SK-N-SH treated with all-trans-retinoic acid at 6 μM for 48 hours (cell line): ENCODE measurements at regions not wholly inside any gene's neighbourhood (a gene's known extent, or its start where the extent isn't known, plus 50 kb on each side); places are given as distances from the start of the nearest gene placed in this dataset.

Source experiments
- ATAC-seq: fragments of 200-7000 bp; cut with Tn5 transposase; 3 replicates; pipeline ENCODE4 v1.9.1; 2020; ENCODE audit warnings: mild to moderate bottlenecking, moderate library complexity
- ARNTL ChIP-seq: fragments of 450-650 bp; formaldehyde crosslinking; IDR thresholded peaks from 2 replicates; pipeline ENCODE4 v1.5.0; 2020; ENCODE audit warnings: low read depth, mild to moderate bottlenecking, moderate library complexity, borderline replicate concordance
- BACH2 ChIP-seq: fragments of 250-450 bp; sonication (Bioruptor Pico); IDR thresholded peaks from 2 replicates; pipeline ENCODE4 v1.9.0; 2021; ENCODE audit warnings: mild to moderate bottlenecking, borderline replicate concordance
- CSDC2 ChIP-seq: fragments of 250-450 bp; sonication (Bioruptor Pico); IDR thresholded peaks from 2 replicates; pipeline ENCODE4 v1.5.0; 2020; ENCODE audit warnings: mild to moderate bottlenecking, moderate library complexity
- ESRRG ChIP-seq: fragments of 250-450 bp; sonication (Bioruptor Pico); IDR thresholded peaks from 2 replicates; pipeline ENCODE4 v1.6.1; 2021; ENCODE audit warnings: mild to moderate bottlenecking
- GLIS3 ChIP-seq: fragments of 250-450 bp; sonication (Bioruptor Pico); IDR thresholded peaks from 2 replicates; pipeline ENCODE4 v1.5.0; 2020; ENCODE audit warnings: mild to moderate bottlenecking, moderate library complexity
- ISL1 ChIP-seq: fragments of 250-450 bp; sonication (Bioruptor Pico); IDR thresholded peaks from 2 replicates; pipeline ENCODE4 v2.1.2; 2022; ENCODE audit warnings: mild to moderate bottlenecking, moderate library complexity
- OSR1 ChIP-seq: fragments of 250-450 bp; sonication (Bioruptor Pico); IDR thresholded peaks from 2 replicates; pipeline ENCODE4 v1.8.0; 2022; ENCODE audit warnings: moderate library complexity, mild to moderate bottlenecking, inconsistent platforms
- PPARA ChIP-seq: fragments of 250-450 bp; sonication (Bioruptor Pico); IDR thresholded peaks from 2 replicates; pipeline ENCODE4 v1.5.0; 2020; ENCODE audit warnings: mild to moderate bottlenecking, borderline replicate concordance
- RARB ChIP-seq: fragments of 250-450 bp; sonication (Bioruptor Pico); IDR thresholded peaks from 2 replicates; pipeline ENCODE4 v1.8.0; 2021; ENCODE audit warnings: mild to moderate bottlenecking, moderate library complexity
- SNAI2 ChIP-seq: fragments of 250-450 bp; sonication (Bioruptor Pico); IDR thresholded peaks from 2 replicates; pipeline ENCODE4 v1.5.0; 2020; ENCODE audit warnings: mild to moderate bottlenecking, moderate library complexity
- TCF4 ChIP-seq: fragments of 250-450 bp; sonication (Bioruptor Pico); IDR thresholded peaks from 2 replicates; pipeline ENCODE4 v1.8.0; 2021; ENCODE audit warnings: mild to moderate bottlenecking, moderate library complexity, borderline replicate concordance
- TOX ChIP-seq: fragments of 250-450 bp; sonication (Bioruptor Pico); IDR thresholded peaks from 2 replicates; pipeline ENCODE4 v1.8.0; 2021; ENCODE audit warnings: mild to moderate bottlenecking, moderate library complexity, borderline replicate concordance
- ZC3H10 ChIP-seq: fragments of 250-450 bp; sonication (Bioruptor Pico); IDR thresholded peaks from 2 replicates; pipeline ENCODE4 v1.5.1; 2021; ENCODE audit warnings: mild to moderate bottlenecking, moderate library complexity
- ZFP3 ChIP-seq: fragments of 250-450 bp; sonication (Bioruptor Pico); IDR thresholded peaks from 2 replicates; pipeline ENCODE4 v1.5.0; 2020; ENCODE audit warnings: mild to moderate bottlenecking, moderate library complexity
- ZFP30 ChIP-seq: fragments of 450-650 bp; formaldehyde crosslinking; IDR thresholded peaks from 2 replicates; pipeline ENCODE4 v1.5.0; 2022; ENCODE audit warnings: mild to moderate bottlenecking, moderate library complexity
- ZNF565 ChIP-seq: fragments of 450-650 bp; formaldehyde crosslinking; conservative IDR thresholded peaks from 2 replicates; pipeline ENCODE4 v1.5.0; 2020; ENCODE audit warnings: low read depth, mild to moderate bottlenecking, moderate library complexity
- ZNF70 ChIP-seq: fragments of 450-650 bp; formaldehyde crosslinking; IDR thresholded peaks from 2 replicates; pipeline ENCODE4 v1.5.0; 2020; ENCODE audit warnings: mild to moderate bottlenecking, moderate library complexity
- ZNF8 ChIP-seq: fragments of 450-650 bp; formaldehyde crosslinking; IDR thresholded peaks from 2 replicates; pipeline ENCODE4 v1.5.0; 2020; ENCODE audit warnings: mild to moderate bottlenecking, moderate library complexity
- TF ChIP-seq, protein P1 (sequence below): fragments of 250-450 bp; sonication (Bioruptor Pico); IDR thresholded peaks from 2 replicates; pipeline ENCODE4 v1.5.1; 2020; ENCODE audit warnings: low read depth, mild to moderate bottlenecking, moderate library complexity
- TF ChIP-seq, protein P2 (sequence below): fragments of 250-450 bp; sonication (Bioruptor Pico); IDR thresholded peaks from 2 replicates; pipeline ENCODE4 v1.8.0; 2020; ENCODE audit warnings: mild to moderate bottlenecking, moderate library complexity, borderline replicate concordance
- TF ChIP-seq, protein P3 (sequence below): fragments of 250-450 bp; sonication (Bioruptor Pico); IDR thresholded peaks from 2 replicates; pipeline ENCODE4 v1.5.1; 2021; ENCODE audit warnings: mild to moderate bottlenecking, moderate library complexity
- TF ChIP-seq, protein P4 (sequence below): fragments of 250-450 bp; sonication (Bioruptor Pico); IDR thresholded peaks from 2 replicates; pipeline ENCODE4 v1.8.0; 2021; ENCODE audit warnings: low read depth, mild to moderate bottlenecking, moderate library complexity, borderline replicate concordance

DNA sequence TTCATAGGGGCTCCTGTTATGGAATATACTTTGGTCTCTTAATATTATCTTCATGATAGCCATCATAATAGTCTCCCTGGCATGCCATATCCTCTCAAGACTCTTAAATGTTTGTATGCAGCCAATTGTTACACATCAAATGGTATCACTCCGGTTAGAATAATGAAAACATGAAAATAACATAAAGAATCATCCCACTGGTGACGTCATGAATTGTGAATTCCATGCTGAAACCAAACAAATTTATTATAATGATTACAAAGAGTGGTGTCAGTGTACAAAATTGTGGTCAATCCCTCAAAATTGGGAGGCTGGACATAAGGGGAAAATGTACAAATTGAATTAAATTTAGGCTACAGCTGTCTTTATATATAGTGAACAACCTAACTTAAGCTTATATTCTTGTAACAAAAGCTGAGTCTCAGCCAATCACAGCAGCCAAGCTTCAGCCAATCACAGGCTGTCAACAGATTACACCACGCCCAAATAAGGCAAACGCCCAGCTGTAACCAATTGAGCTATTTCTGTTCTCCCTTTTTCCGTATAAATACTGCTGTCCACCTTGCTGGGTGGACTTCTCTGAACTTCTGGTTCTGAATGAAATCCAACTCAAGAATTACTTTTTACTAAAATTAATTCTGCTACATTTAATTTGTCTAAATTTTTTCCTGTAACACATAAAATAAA is 156.1 kb downstream of the CHD9NB start:
- TF ChIP-seq ZFP3 (no peak), BACH2 (CRISPR knock-in tag) (no peak), TOX (no peak), ZFP30 (CRISPR knock-in tag) (no peak)
- no peak for ATAC-seq

DNA sequence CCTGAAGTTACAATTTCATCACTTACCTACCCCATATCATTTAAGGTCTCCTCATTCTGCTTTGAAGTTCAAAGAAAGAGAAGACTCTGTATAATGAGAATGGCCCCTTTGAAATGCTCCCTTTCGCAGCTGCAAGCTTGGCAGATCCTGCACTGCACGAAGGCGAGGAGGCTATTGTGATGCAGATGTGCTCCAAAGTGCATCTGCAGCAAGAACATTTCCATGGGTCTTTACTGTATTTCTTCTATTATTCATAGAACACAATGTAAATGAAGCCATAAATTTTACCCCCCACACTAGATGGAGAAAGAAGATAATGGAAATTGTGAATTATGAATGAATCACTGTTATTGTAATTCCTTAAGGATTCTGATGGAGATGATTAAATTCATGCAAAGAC is 178.7 kb downstream of the CHD9NB start:
- ATAC-seq = no peak
- TF ChIP-seq ZNF70 (CRISPR knock-in tag) (no peak), BACH2 (CRISPR knock-in tag) (no peak), ZFP3 (no peak), TCF4 (CRISPR knock-in tag) (no peak), SNAI2 (no peak), PPARA (no peak), ISL1 (CRISPR knock-in tag) (no peak), ZC3H10 (no peak), ZNF565 (CRISPR knock-in tag) (no peak), ESRRG (CRISPR knock-in tag) (no peak), GLIS3 (CRISPR knock-in tag) (no peak), CSDC2 (CRISPR knock-in tag) (no peak), OSR1 (CRISPR knock-in tag) (no peak), ZNF8 (CRISPR knock-in tag) (no peak), ZFP30 (CRISPR knock-in tag) (no peak)
- TF ChIP-seq, protein P1, sequence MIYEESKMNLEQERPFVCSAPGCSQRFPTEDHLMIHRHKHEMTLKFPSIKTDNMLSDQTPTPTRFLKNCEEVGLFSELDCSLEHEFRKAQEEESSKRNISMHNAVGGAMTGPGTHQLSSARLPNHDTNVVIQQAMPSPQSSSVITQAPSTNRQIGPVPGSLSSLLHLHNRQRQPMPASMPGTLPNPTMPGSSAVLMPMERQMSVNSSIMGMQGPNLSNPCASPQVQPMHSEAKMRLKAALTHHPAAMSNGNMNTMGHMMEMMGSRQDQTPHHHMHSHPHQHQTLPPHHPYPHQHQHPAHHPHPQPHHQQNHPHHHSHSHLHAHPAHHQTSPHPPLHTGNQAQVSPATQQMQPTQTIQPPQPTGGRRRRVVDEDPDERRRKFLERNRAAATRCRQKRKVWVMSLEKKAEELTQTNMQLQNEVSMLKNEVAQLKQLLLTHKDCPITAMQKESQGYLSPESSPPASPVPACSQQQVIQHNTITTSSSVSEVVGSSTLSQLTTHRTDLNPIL = no peak

DNA sequence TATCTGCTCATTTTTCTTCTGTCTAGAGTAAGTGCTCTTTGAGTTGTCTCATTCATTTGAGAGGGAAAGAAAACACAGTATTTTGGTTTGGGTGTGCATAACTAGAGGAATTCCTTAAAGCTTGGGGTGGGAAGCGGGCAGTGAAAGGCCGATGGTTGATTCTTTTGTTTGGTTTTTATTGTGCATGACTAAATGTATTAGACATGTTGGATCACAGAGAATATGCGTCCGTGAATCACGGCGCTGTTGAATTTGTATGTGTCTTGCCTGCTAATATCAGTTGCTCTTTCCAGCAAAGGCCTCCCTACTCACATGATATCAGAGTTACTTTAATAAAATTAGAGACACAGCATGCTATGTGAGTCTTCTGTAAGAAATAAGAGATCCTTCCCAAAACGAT is 180.0 kb downstream of the CHD9NB start:
- no peak for ATAC-seq
- TF ChIP-seq OSR1 (CRISPR knock-in tag) (no peak), TOX (no peak), ESRRG (CRISPR knock-in tag) (no peak), GLIS3 (CRISPR knock-in tag) (no peak), ISL1 (CRISPR knock-in tag) (no peak), ZNF565 (CRISPR knock-in tag) (no peak), BACH2 (CRISPR knock-in tag) (no peak)
- TF ChIP-seq, protein P1 = no peak

DNA sequence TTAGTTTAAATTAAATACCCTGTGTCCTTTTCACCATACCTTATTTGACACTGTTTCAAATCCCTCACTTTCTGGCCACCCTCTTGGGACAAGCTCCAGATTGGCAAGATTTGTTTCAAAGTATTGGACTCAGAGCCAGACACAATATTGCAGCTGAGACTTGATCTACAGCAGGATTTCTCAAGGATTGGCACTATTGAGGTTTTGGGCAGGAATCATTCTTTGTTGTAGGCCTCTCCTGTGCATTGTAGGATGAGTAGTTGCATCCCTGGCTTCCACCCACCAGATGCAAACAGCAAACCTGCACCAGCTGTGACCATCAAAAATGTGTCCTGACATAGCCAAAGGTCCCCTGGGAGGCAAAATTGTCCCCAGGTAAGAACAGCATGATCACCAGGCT is 181.2 kb downstream of the CHD9NB start:
- no peak for ATAC-seq
- TF ChIP-seq OSR1 (CRISPR knock-in tag) (no peak), ARNTL (CRISPR knock-in tag) (no peak), TCF4 (CRISPR knock-in tag) (no peak), GLIS3 (CRISPR knock-in tag) (no peak), BACH2 (CRISPR knock-in tag) (no peak), ESRRG (CRISPR knock-in tag) (no peak), ZFP30 (CRISPR knock-in tag) (no peak), PPARA (no peak), TOX (no peak), CSDC2 (CRISPR knock-in tag) (no peak), ISL1 (CRISPR knock-in tag) (no peak), ZNF565 (CRISPR knock-in tag) (no peak), ZC3H10 (no peak), ZNF70 (CRISPR knock-in tag) (no peak), RARB (no peak)
- TF ChIP-seq, protein P2, sequence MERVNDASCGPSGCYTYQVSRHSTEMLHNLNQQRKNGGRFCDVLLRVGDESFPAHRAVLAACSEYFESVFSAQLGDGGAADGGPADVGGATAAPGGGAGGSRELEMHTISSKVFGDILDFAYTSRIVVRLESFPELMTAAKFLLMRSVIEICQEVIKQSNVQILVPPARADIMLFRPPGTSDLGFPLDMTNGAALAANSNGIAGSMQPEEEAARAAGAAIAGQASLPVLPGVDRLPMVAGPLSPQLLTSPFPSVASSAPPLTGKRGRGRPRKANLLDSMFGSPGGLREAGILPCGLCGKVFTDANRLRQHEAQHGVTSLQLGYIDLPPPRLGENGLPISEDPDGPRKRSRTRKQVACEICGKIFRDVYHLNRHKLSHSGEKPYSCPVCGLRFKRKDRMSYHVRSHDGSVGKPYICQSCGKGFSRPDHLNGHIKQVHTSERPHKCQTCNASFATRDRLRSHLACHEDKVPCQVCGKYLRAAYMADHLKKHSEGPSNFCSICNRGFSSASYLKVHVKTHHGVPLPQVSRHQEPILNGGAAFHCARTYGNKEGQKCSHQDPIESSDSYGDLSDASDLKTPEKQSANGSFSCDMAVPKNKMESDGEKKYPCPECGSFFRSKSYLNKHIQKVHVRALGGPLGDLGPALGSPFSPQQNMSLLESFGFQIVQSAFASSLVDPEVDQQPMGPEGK = no peak
- TF ChIP-seq, protein P3, sequence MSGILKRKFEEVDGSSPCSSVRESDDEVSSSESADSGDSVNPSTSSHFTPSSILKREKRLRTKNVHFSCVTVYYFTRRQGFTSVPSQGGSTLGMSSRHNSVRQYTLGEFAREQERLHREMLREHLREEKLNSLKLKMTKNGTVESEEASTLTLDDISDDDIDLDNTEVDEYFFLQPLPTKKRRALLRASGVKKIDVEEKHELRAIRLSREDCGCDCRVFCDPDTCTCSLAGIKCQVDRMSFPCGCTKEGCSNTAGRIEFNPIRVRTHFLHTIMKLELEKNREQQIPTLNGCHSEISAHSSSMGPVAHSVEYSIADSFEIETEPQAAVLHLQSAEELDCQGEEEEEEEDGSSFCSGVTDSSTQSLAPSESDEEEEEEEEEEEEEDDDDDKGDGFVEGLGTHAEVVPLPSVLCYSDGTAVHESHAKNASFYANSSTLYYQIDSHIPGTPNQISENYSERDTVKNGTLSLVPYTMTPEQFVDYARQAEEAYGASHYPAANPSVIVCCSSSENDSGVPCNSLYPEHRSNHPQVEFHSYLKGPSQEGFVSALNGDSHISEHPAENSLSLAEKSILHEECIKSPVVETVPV (CRISPR knock-in tag) = no peak
- TF ChIP-seq, protein P1 = no peak
- TF ChIP-seq, protein P4, sequence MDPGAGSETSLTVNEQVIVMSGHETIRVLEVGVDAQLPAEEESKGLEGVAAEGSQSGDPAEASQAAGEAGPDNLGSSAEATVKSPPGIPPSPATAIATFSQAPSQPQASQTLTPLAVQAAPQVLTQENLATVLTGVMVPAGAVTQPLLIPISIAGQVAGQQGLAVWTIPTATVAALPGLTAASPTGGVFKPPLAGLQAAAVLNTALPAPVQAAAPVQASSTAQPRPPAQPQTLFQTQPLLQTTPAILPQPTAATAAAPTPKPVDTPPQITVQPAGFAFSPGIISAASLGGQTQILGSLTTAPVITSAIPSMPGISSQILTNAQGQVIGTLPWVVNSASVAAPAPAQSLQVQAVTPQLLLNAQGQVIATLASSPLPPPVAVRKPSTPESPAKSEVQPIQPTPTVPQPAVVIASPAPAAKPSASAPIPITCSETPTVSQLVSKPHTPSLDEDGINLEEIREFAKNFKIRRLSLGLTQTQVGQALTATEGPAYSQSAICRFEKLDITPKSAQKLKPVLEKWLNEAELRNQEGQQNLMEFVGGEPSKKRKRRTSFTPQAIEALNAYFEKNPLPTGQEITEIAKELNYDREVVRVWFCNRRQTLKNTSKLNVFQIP (CRISPR knock-in tag) = no peak
- TF ChIP-seq, all 23 proteins: peak for 0
